Neural cell (in vitro differentiated cells): ENCODE measurements at regions not wholly inside any gene's neighbourhood (a gene's known extent, or its start where the extent isn't known, plus 50 kb on each side); places are given as distances from the start of the nearest gene placed in this dataset.

ENCODE experiments used
- H2AFZ ChIP-seq: fragments of 200-600, 300-800 bp; sonication (generic), shearing (Covaris generic); 2 replicates; pipeline ENCODE4 v1.6.0; 2014; ENCODE audit warnings: low read depth, mild to moderate bottlenecking, antibody characterized with exemption, low read length, moderate library complexity
- H3F3A ChIP-seq: fragments of 200-600 bp; shearing (Covaris generic); 2 replicates; pipeline ENCODE4 v1.6.1; 2016; ENCODE audit warnings: mild to moderate bottlenecking, moderate library complexity, mixed read lengths, antibody characterized with exemption, low read length; ENCODE audit not compliant: insufficient read depth, poor library complexity, severe bottlenecking
- H3K27ac ChIP-seq: fragments of 200-600, 300-800 bp; sonication (generic), shearing (Covaris generic); 2 replicates; pipeline ENCODE4 v1.5.1; 2014; ENCODE audit warnings: mild to moderate bottlenecking, low read length, moderate library complexity
- H3K27me3 ChIP-seq: fragments of 300-800, 200-600 bp; sonication (generic), shearing (Covaris generic); 2 replicates; pipeline ENCODE4 v1.6.0; 2014; ENCODE audit warnings: mild to moderate bottlenecking, low read depth, low read length, moderate library complexity; ENCODE audit not compliant: insufficient read depth
- H3K36me3 ChIP-seq: fragments of 300-800, 200-600 bp; sonication (generic), shearing (Covaris generic); 2 replicates; pipeline ENCODE4 v1.5.1; 2014; ENCODE audit warnings: mild to moderate bottlenecking, antibody characterized with exemption, low read length, moderate library complexity; ENCODE audit not compliant: insufficient read depth
- H3K4me2 ChIP-seq: fragments of 300-800, 200-600 bp; sonication (generic), shearing (Covaris generic); 2 replicates; pipeline ENCODE4 v1.6.0; 2014; ENCODE audit warnings: mild to moderate bottlenecking, low read length
- H3K4me3 ChIP-seq: fragments of 300-800, 200-600 bp; sonication (generic), shearing (Covaris generic); 2 replicates; pipeline ENCODE4 v1.5.1; 2014; ENCODE audit warnings: mild to moderate bottlenecking, low read length, moderate library complexity
- H3K79me2 ChIP-seq: fragments of 200-600 bp; shearing (Covaris generic); replicated peaks from 2 replicates; pipeline ENCODE4 v1.6.0; 2014; ENCODE audit warnings: mild to moderate bottlenecking, low read length, moderate library complexity; ENCODE audit not compliant: insufficient read depth
- H3K9ac ChIP-seq: fragments of 300-800, 200-600 bp; sonication (generic), shearing (Covaris generic); 2 replicates; pipeline ENCODE4 v1.6.1; 2016; ENCODE audit warnings: mild to moderate bottlenecking, low read length, mixed read lengths
- H3K9me2 ChIP-seq: fragments of 200-600 bp; shearing (Covaris generic); 2 replicates; pipeline ENCODE4 v1.6.1; 2016; ENCODE audit warnings: mild to moderate bottlenecking, low read length, mixed read lengths; ENCODE audit not compliant: insufficient read depth
- H3K9me3 ChIP-seq: fragments of 200-600, 300-800 bp; sonication (generic), shearing (Covaris generic); 2 replicates; pipeline ENCODE4 v1.6.1; 2016; ENCODE audit warnings: mild to moderate bottlenecking, mixed run types, low read length, moderate library complexity, mixed read lengths
- H4K20me1 ChIP-seq: fragments of 200-600 bp; shearing (Covaris generic); 2 replicates; pipeline ENCODE4 v1.6.1; 2016; ENCODE audit warnings: mild to moderate bottlenecking, mixed run types; ENCODE audit not compliant: insufficient read depth
- EP300 ChIP-seq: fragments of 450-650 bp; conservative IDR thresholded peaks from 2 replicates; pipeline ENCODE4 v1.6.1; 2014; ENCODE audit warnings: antibody characterized with exemption, mild to moderate bottlenecking, moderate library complexity; ENCODE audit not compliant: poor library complexity, severe bottlenecking
- EZH2 ChIP-seq: fragments of 200-600, 300-800 bp; shearing (Covaris generic), sonication (generic); IDR thresholded peaks from 2 replicates; pipeline ENCODE4 v1.6.1; 2014; ENCODE audit warnings: antibody characterized with exemption, low read length, borderline replicate concordance, mild to moderate bottlenecking; ENCODE audit not compliant: insufficient read depth, poor library complexity, severe bottlenecking
- MXI1 ChIP-seq: fragments of 450-650 bp; conservative IDR thresholded peaks from 2 replicates; pipeline ENCODE4 v1.6.1; 2014; ENCODE audit warnings: antibody characterized with exemption, mild to moderate bottlenecking; ENCODE audit not compliant: poor library complexity, severe bottlenecking
- POLR2AphosphoS5 ChIP-seq: IDR thresholded peaks from 2 replicates; pipeline ENCODE4 v1.6.1; 2012
- RAD21 ChIP-seq: fragments of 450-650 bp; conservative IDR thresholded peaks from 2 replicates; pipeline ENCODE4 v1.6.1; 2014; ENCODE audit warnings: antibody characterized with exemption, mild to moderate bottlenecking, moderate library complexity
- REST ChIP-seq: IDR thresholded peaks from 2 replicates; pipeline ENCODE4 v1.6.1; 2012; ENCODE audit warnings: borderline replicate concordance
- SMC3 ChIP-seq: fragments of 450-650 bp; conservative IDR thresholded peaks from 2 replicates; pipeline ENCODE4 v1.6.1; 2014; ENCODE audit warnings: antibody characterized with exemption, mild to moderate bottlenecking, moderate library complexity; ENCODE audit not compliant: poor library complexity
- TAF1 ChIP-seq: IDR thresholded peaks from 2 replicates; pipeline ENCODE4 v1.6.1; 2012; ENCODE audit warnings: low read depth
- TF ChIP-seq, protein P1 (sequence below): fragments of 450-650 bp; IDR thresholded peaks from 2 replicates; pipeline ENCODE4 v1.5.1; 2014; ENCODE audit warnings: antibody characterized with exemption, mild to moderate bottlenecking, moderate library complexity; ENCODE audit not compliant: poor library complexity, severe bottlenecking

DNA sequence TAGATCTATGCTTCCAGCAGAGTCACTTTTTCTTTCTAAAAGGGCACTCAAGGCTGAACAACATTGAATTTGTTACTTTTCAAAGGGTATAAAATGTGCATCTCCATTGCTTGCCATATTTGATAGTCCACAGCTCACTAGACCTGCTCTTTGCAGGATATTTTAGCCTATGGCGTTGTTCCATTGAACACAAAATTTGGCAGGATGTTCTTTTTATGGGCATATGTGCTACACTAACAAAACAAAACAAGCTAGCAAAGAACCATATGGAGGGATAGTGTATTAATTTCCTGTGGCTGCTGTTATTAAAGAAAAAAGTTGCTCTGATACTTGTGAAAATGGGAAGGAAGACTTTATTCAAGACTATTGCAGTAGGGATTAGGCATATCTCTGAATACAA lies 828.7 kb downstream of the TYW1 start:
- H3F3A ChIP-seq, result no peaks in the 10 kb centered on the region
- H3K9me2 ChIP-seq, result no peaks in the 10 kb centered on the region
- no peaks in the 10 kb centered on the region for H3K27me3 ChIP-seq
- H3K27ac ChIP-seq, result no peak overlapping the region
- no peak overlapping the region for H2AFZ ChIP-seq
- no peaks in the 10 kb centered on the region for H4K20me1 ChIP-seq
- TF ChIP-seq MXI1 (no peak), POLR2AphosphoS5 (no peak), RAD21 (no peak), SMC3 (no peak), REST (no peak)
- H3K9me3 ChIP-seq, result no peaks in the 10 kb centered on the region
- H3K36me3 ChIP-seq, result no peaks in the 10 kb centered on the region
- H3K4me2 ChIP-seq, result no peak overlapping the region
- H3K4me3 ChIP-seq, result no peak overlapping the region
- H3K9ac ChIP-seq, result no peak overlapping the region
- H3K79me2 ChIP-seq, result no peaks in the 10 kb centered on the region

DNA sequence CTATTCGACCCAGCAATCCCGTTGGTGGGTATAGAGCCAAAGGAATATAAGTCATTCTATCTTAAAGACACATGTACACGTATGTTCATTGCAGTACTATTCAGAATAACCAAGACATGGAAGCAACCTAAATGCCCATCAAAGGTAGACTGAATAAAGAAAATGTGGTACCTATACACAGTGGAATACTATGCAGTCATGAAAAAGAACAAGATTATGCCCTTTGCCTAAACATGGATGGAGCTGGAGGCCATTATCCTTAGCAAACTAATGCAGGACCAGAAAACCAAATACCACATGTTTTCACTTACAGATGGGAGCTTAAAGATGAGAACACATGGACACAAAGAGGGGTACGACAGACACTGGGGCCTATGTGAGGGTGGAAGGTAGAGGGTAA lies 845.3 kb downstream of the TYW1 start:
- H3K4me3 ChIP-seq, result no peak overlapping the region
- no peaks in the 10 kb centered on the region for H3K36me3 ChIP-seq
- no peaks in the 10 kb centered on the region for H3F3A ChIP-seq
- TF ChIP-seq RAD21 (no peak), MXI1 (no peak), EZH2 (no peak), REST (no peak), TAF1 (no peak), SMC3 (no peak), POLR2AphosphoS5 (no peak), EP300 (no peak)
- TF ChIP-seq, protein P1, sequence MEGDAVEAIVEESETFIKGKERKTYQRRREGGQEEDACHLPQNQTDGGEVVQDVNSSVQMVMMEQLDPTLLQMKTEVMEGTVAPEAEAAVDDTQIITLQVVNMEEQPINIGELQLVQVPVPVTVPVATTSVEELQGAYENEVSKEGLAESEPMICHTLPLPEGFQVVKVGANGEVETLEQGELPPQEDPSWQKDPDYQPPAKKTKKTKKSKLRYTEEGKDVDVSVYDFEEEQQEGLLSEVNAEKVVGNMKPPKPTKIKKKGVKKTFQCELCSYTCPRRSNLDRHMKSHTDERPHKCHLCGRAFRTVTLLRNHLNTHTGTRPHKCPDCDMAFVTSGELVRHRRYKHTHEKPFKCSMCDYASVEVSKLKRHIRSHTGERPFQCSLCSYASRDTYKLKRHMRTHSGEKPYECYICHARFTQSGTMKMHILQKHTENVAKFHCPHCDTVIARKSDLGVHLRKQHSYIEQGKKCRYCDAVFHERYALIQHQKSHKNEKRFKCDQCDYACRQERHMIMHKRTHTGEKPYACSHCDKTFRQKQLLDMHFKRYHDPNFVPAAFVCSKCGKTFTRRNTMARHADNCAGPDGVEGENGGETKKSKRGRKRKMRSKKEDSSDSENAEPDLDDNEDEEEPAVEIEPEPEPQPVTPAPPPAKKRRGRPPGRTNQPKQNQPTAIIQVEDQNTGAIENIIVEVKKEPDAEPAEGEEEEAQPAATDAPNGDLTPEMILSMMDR, result no peak
- no peak overlapping the region for H3K27ac ChIP-seq
- H3K9me2 ChIP-seq, result no peaks in the 10 kb centered on the region
- no peak overlapping the region for H3K4me2 ChIP-seq
- no peaks in the 10 kb centered on the region for H3K79me2 ChIP-seq
- H3K27me3 ChIP-seq, result no peaks in the 10 kb centered on the region
- H2AFZ ChIP-seq, result no peak overlapping the region
- no peaks in the 10 kb centered on the region for H3K9me3 ChIP-seq
- no peaks in the 10 kb centered on the region for H4K20me1 ChIP-seq
- no peak overlapping the region for H3K9ac ChIP-seq
